CD4-positive, alpha-beta T cell treated with Interleukin-17A for 4 hours (primary cell): ENCODE measurements at regions not wholly inside any gene's neighbourhood (a gene's known extent, or its start where the extent isn't known, plus 50 kb on each side); places are given as distances from the start of the nearest gene placed in this dataset.

Source experiments
- DNase-seq: peaks from one replicate; pipeline ENCODE4 v3.0.0-alpha.2; 2020; ENCODE audit warnings: mixed read lengths

DNA sequence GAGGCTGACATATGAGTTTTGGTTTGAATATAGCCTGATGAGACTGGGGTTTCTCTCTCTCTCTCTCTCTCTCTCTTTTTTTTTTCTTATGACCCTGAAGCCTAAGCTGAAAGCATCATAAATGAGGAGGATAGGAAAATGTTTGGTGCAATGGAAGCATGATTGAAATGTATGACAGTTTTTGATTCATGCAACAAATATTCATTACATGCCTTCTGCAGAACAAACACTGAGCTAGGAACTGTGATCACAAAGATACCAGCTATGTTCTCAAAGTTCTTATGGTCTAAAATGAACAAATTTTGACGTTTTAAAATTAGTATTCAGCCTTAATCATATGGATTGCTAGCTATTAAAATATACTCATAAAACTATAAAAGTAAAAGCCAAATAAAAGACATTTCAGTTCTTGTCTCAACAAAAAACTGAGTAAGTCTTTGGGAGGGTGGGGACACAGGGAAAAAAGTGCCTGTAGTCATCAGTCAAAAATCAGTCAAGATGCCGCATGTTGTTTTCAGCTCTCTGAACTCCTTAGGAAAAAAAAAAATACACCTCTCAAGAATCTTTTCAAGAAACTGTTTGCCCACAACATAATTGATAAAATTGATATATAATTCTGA is 57.2 kb downstream of the NKX6-1 start:
- no peak for DNase-seq

DNA sequence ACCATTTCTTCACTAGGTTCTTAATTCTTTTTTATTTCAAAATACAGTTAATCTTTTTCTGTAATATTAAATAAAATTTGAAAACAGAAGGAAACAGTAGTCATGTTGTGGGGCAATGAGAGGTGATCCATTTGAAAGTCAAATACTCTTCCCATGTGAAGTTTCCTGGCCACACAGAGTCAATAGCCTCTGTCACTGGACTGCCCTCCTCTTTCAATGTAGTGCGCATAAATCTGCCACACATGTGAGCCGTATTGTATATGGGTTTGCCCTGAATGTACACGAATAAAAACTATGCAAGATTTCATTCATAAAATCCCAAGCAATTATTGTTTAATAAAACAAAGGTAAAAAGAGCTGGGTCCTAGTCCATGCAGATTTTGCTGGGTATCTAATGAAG is 59.1 kb downstream of the NKX6-1 start:
- no peak for DNase-seq

GRCh38 chr4:84436812-84437211 is 62.3 kb downstream of the NKX6-1 start:
- DNase-seq: no peak

DNA sequence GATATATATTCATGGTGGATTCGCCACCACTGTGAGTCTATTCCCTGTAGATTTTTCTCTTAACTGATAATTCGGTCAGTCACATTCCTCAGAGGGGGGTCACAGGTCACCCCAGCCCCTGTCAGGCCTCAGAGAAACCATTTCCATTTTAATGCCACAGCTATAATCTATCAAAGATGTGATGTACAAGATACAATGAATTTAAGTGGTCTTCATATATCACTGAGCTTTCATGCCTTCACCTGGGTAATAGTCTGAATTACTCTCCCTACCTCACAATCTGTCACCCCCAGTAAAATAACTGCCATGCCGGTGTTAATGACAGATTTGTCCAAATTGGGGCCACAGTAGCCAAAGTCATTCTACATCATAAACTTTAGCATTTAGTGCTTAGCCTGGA is 64.7 kb downstream of the NKX6-1 start:
- DNase-seq: no peak

DNA sequence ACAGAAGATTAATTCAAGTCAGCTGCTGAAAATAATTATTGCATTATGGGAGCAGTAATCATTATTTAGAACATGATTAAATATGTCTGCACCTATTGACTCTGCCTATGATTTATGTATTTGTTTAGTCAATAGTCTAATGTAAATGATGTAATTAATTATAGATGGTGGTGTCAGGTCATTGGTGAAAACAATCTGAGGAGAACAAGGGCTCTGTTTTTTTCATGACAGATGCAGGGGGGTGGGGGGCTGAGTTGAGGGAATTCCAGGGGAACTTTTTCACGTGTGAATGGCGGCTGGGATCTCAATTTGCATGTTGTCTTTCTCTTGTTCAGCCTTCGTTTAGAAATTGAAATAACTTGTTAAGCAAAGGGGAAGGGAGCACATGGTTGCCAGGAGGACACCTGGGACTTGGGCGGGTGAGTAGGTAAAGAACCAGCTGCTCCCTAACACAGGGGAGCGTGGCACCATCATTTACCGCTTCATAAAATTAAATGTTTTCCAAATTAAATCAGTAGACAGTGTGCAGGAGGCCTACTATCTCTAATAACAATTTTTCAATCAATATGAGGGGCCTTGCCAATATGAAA is 65.4 kb downstream of the NKX6-1 start:
- no peak for DNase-seq

DNA sequence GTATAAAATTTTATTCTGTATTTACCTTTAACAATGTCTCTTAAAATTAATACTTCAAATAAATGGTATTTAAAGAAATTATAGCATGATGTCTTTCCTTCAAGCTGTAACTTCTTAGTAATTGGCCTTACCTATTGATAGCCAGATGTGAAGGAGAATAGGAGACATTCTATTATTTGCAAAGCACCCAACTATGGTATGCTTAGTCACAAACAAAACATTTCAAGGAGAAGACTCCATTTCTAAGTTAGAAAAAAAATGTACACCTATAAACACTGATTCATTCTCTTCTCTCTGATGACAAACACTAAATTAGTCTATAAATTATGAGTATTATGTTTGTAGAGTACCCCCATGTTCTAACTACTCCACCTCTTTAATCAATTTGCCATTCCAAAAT is 66.4 kb downstream of the NKX6-1 start:
- DNase-seq: no peak

GRCh38 chr4:84420608-84421007 is 78.5 kb downstream of the NKX6-1 start:
- DNase-seq: no peak

DNA sequence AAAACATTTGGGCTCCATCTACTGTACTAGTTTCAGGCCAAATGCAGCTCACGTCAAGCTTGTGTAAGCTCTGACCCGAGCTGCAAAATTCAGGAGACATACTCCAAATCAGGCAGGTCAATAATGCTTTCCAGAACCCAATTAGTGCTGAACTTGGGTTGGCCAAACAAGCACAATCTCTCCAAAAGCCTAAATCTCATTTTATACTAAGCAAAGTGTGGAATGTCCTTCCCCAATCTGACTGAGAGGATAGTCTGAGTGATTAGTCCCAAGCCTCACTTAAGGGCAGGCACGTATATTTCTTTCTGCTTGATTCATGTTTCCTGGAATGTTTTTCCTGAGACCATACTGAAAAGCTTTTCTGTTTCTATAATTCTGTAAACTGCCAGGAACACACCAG is 79.9 kb downstream of the NKX6-1 start:
- DNase-seq: no peak

- no peak for DNase-seq
Measured at GRCh38 chr4:84417997-84418709, 80.9 kb downstream of the NKX6-1 start.

- DNase-seq: no peak
Measured at GRCh38 chr4:84413976-84414375, 85.1 kb downstream of the NKX6-1 start.

- DNase-seq: no peak
Measured at GRCh38 chr4:84413480-84413879, 85.6 kb downstream of the NKX6-1 start.

GRCh38 chr4:84412062-84412461 is 87.0 kb downstream of the NKX6-1 start:
- DNase-seq: no peak

- DNase-seq: no peak
Measured at GRCh38 chr4:84407554-84408407, 91.3 kb downstream of the NKX6-1 start.

- DNase-seq: no peak
Measured at GRCh38 chr4:84403656-84404055, 95.4 kb downstream of the NKX6-1 start.

GRCh38 chr4:84401701-84402306 is 97.3 kb downstream of the NKX6-1 start:
- DNase-seq: no peak

GRCh38 chr4:84394386-84394785 is 104.7 kb downstream of the NKX6-1 start:
- DNase-seq: no peak

- no peak for DNase-seq
Measured at GRCh38 chr4:84392951-84393590, 106.0 kb downstream of the NKX6-1 start.

DNA sequence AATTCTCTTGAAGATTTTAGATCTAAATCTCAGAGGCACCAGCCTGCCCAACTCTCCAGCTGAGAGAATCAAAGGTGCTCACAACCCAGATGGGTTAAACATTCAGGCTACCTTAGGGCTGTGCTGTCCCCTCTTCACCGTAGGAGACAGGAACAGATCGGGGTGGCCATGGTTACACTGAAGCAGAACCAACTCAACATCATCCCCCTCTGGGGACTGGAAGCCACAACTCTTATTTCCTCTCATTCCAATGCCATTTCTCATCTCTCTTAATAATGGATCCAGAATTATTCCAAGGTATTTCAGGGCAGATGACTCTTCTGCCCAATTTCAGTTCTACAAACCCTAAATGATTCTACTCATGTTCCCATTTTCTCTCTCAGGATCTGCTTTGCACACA is 109.7 kb downstream of the NKX6-1 start:
- DNase-seq: no peak

DNA sequence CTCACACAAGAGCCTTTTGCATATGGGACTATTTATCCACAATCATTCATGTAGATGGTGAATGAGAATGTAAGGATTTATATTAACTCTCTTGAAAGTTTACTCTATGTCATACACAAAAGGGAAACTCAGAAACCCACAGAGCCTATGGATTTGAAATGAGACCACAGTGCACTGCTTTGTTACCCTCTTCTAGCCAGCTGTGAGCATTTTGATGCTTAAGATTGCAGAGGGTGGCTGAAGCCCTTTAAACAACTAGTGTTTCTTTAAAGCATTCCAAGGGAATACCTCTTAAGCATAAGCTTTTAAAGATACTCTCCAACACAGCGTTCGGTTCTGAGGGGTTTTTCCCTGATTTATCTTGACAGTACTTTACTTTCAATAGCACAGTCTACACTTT is 113.9 kb downstream of the NKX6-1 start:
- DNase-seq: no peak

- DNase-seq: no peak
Measured at GRCh38 chr4:84384801-84385200, 114.3 kb downstream of the NKX6-1 start.

DNA sequence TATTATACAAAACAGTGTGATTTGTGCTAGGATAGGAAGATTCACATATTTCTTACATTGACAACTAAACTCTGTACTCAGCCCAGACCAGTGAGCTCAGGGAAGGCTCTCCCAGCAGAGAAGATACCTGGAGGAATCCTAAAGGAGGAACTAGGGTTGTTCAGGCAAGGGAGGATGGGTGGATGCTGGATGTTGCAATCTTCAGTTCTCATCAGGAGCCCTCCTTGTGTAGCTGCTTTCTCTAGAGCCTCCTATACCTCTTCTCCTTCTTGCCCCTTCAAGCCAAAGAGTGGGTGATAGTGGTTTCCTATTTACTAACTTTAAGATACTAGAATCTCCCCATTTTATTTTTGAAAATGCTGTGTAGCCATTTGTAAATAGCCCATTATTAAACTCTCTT is 117.3 kb downstream of the NKX6-1 start:
- no peak for DNase-seq

- DNase-seq: no peak
Measured at GRCh38 chr4:84379917-84380641, 119.0 kb downstream of the NKX6-1 start.
